LoVo (cell line): ENCODE measurements at regions not wholly inside any gene's neighbourhood (a gene's known extent, or its start where the extent isn't known, plus 50 kb on each side); places are given as distances from the start of the nearest gene placed in this dataset.
A peak's percentile ranks its signal among the peaks of the same experiment; 100 is the strongest.

ENCODE experiments used
- DNase-seq: peaks from one replicate; pipeline ENCODE4 v3.0.0-alpha.2; 2016; ENCODE audit warnings: low spot score

DNA sequence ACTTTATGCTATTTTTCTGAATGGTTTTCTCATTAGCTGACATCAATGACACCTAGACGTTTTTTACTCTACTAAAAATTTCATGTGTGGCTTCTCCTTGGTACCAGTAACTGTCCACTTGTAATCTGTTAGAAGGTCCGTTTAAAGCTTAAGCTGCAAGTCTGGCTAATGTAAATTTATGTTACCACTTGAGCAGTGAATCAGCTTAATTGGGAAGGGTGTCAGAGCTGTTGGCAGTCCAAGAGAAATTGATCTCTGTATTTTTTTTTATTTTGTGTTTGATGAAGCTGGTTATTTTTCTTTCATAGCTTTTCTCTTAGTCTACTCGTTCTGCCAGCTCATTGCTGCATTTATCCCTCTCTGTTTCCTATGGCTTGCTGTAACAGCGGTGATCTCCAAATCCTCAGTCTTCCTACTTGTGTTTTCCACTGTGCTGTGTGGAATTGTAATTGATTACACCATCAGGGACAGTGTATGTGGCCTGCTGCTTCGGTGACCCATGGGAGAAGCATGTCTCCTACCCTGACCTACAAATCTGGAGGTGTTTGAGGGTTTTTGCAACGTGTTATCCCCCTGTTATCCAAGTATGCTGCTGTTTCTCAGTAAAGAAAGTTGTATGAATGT, 724.2 kb upstream of the REG3G start:
- no peak for DNase-seq

DNA sequence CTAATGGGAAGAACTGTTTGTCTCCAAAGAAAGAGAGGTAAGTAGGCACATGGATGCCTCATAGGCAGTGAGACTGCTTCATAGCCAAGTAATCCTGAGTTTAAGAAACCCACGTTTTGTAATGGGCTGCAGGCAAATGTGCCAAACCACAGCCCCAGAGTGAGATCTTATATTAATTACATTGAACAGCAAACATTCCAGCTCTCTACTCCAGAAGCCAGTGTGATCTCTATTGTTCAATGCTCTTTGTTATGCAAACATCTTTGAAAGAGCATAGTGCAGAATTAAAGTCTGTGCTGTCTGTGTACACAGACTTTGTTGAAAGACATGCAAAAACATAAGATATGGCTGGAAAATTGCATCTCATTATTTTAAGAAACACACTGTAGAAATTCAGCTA, 720.8 kb upstream of the REG3G start:
- no peak for DNase-seq

DNA sequence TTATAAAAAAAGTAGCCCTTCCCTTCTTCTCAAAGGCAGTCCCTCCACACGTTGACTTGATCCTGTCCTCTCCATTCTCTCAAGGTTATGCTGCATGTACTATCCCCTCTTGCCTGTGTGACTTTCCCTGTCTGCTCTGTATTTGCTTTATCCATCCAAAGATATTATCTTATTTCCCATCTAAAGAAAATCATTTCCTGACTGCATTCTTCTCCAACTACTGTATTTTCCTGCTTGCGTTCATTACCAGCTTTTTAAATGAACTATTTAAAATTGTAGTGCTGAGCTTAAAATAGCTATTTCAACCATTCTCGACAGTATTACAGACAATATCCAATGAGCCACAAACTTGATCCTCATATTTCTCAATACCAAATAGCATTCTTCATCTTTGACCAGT, 716.0 kb upstream of the REG3G start:
- no peak for DNase-seq

DNA sequence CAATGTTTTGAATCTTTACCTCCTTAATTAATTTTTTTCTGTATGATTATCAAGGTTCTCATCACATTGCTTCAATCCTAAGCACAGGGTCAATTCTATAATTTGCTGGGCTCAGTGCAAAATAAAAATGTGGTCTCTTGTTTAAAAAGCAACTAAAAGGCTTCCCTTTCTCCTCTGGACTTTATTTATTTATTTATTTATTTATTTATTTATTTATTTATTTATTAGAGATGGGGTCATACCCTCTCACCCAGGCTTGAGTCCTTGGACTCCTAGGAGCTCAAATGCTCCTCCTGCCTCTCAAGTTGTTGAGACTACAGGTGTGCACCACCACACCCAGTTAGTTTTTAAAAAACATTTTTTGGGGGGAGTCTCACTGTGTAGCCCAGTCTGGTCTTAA, 710.1 kb upstream of the REG3G start:
- no peak for DNase-seq

DNA sequence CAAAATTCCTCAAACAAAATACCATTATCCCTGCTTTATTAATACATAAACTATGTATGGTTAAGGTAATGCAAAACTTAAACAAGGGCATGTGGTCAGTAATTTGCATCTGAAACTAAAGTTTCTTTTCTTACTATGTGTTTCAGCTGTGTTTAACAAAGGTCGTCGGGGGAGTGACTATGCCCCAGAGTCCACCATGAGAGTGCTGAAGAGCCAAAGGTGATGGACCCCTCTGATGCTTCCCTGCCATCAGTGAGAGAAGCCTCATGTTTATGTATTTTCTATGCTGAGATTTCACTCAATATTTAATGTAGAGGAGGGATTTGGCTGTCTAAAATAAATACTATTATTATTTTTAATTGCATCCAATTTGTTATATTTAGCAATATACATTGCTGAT, 707.2 kb upstream of the REG3G start:
- DNase-seq: no peak

DNA sequence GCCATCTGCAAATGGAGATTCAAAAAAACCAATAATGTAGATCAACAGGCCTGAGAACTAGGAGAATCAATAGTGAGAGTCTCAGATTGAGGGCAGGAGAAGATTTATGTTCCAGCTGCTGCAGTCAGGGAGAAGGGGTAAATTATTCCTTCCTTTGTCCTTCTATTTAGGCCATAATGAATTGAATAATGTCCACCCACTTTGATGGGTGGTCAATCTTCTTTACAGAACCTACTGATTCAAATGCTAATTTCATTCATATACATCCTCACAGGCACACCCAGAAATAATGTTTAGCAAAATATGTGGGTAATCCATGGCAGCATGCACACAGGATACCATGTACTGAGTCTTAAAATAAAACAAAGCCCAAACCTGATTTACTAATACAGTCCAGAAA, 695.3 kb upstream of the REG3G start:
- no peak for DNase-seq

DNA sequence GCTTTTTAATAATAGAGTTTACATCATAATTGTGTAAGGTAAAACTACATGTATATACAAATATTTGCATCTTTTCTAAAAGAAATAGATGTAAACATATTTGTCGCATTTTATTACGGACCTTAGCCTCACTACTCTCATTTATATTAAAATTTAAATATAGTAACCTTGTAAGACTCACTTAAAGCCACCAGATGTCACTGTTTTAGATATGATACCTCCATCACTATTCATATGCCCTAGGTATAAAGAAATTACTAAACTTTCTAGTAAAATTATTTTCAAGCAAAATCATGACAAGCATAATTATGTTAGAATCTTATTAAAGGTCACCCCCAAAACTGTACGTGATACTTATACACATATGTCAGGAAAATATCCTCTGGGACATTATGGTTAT, 674.3 kb upstream of the REG3G start:
- DNase-seq: peak; percentile 22

DNA sequence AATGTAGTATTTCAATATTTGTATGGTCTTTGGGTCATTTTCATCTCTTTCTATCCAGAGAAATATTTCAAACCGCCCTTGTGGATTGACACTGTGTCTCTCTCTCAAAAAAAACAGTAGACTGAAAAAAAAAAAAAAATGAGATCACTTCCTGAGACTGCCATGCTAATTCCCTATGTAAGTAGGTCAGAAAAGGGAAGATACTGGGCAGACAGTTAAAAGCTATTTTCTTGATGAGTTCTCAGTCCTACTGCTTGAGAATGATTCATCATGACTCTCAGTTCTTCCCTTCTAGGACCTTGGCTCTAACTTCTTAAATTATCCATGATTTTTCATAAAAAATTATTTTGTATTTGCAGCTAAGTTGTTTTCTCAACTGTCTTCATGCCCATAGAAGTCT, 672.3 kb upstream of the REG3G start:
- DNase-seq: no peak

DNA sequence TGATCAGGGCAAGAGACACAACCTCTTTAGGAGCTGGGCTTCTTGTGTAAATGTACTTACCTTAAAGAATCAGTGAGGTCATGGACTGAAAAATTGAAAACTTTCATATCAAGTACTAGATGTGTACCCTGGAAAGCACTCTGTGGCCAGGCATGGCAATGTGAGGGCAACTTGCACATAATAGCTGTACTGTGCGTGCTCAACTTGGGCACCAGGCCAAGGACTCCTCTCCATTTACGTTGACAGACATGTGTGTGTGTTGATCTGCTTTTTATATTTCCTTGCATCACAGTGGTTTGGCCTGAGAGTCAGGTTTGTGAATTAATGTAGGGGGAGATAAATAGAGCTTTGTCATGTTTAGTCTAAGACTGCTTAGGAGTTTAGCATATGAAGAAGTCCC, 669.5 kb upstream of the REG3G start:
- DNase-seq: no peak

DNA sequence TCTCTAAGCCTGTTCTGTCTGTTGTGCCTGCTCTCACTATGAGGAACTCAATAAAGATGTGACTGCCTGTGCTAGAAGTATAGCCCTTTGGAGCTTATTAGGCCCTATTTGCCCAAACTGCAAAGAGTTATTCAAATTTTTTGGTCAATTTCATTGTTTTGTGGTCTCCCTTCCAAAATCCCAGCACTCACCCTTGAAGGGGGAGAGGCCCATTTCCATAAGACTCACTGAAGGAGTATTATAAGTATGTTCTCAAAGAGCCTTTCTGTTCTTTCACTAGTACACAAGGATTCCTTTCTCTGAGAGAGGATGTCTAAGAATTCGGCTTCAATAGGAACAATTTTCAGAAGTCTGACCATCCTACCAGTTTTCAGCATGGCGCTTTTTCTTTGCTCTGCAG, 641.9 kb upstream of the REG3G start:
- DNase-seq: no peak

DNA sequence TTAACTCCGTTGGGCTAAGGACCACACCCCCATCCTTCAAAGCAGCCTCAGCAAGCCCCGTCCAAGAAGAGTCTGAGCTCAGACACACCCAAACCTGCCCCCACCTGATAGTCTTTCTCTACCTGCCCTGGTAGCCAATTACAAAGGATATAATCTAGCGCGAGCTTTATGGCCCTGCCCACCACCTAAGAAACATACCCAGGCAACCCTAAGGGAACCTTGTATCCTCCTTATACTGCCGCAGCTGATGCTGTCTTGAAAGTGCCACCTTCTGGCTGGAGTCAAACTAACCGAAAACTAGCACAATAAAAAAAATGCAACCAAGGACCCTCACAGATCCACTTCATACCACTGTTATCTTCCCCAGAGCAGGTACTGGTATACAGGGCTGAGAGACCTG, 628.3 kb upstream of the REG3G start:
- no peak for DNase-seq

DNA sequence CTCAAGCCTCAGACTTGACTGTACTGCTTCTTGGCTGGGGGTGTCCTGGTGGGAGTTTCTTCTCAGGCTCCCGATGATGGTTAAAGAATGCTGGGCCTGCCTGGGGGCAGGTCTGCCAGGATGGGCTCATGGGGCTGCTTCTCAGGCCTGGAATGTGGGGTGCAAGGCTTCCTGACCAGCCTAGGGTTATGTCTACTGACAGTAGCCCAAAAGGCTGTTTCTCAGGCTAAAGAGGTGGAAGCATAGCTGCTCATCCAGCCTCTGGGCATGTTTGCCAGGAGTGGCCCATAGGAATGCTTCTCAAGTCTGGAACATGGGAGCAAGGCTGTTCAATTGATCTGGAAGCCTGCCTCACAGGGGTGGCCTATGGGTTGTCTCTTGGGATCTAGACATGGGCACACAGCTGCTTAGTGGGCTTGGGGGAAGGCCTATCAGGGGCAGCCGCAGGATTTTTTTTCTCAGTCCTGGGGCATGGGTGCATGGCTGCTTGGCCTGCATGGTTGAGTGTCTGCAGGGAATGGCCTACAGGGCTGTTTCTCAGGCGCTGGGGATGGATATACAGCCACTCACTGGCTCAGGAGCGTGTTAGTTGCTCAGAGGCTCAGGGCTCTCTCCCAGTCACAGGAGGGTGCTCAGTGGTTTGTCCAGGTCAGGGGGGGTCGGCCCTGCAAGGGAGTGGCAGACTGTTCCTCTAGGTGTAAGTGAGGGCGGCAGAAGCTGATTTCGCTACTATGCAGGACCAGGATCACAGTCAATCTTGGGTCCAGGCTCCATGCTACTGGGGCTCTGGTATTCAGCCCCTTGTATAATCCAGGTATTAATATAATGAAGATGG, 617.3 kb upstream of the REG3G start:
- DNase-seq: no peak

DNA sequence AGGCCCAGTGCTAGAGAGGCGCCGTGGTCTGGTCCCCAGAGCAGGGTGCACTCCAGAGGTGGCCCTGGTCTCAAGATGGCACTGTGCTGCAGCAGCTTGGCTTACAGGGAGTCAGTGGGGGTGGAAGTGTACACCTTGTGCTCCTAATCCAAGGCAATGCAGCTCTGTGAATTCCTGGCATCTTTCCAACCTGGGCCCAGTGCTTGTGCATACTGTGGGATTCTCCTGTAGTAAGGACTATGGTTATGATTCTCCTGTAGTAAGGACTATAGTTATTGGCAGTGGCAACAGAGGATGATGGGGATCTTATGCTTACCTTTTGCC, 616.7 kb upstream of the REG3G start:
- DNase-seq: no peak

DNA sequence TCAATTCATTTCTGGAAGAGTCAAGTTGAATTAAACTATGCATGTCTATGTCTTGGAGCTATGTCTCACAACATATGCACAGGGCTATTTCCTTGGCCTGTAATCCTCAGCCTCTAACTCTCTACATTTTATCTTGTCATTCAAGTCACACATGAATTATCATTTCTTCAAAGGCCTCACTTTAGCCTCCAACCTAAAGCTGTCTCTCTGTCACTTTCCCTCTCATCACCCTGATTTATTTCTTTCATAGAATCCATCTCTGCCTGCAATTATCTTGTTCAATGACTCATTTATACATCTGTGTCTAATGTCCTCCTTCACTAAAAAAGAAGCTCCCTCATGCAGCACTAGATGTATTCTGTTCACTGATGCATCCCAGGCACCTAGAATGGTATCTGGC, 614.2 kb upstream of the REG3G start:
- DNase-seq: no peak

DNA sequence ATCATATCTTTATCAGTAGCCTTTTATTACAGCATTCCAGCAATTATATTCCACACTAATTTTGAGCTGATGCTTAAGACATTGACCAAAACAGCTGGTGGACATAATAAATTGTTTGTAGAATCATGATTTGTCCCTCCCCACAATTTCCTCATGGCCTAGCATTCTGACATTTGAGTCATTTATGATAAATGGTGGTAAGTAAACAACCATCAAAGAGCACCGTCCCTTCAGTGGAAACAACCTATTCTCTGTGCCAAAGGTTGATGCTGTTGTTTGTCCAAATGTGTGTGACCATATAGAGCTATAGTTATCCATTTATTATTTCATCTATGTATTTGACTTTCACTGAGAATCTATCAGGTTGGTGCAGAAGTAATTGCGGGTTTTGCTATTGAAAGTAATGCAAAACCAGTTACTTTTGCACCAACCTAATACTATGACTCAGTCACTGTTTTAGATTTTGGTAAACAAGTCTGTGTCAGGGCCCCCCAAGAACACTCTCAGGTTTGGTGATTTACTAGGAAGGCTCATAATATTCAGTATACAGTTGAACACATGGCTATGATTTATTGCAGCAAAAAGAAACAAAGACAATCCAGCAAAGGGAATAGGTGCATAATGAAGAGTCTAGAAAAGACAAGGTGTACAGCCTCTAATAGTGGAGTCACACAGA, 608.7 kb upstream of the REG3G start:
- no peak for DNase-seq

DNA sequence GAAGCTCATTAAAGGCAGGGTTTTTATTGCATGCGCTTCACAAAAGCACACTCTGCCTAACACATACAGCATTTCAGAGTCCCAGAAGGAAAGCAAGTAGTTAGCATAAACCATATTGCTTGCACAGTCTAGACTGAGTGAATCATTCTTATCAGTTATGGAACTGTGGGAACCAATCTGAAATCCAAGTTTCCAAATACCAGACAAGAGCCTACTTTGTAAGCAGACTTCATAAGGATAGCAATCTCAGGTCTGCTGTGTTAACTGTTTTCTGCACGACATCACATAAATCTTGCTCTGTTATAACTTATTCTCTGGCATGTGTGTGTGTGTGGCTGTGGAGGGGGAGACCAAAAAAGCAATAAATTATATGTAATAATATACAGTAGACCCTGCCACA, 608.1 kb upstream of the REG3G start:
- DNase-seq: no peak

DNA sequence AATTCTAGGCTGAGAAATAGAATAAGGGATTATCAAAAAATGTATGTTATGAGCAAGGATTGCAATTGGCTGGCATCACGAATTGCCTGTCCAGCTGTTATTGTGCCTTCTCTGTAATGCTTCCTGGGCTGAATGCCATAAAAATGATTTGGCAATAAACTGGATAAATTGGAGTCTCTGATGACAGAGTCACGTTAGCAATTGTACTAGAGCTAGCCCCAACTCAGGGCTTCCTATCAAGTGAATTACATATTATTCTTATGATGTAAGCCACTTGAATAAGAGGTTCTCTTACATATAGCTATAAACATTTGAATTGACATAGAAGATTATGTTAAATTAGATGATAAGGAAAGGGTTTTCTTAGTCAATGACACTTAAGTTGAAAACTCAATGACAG, 607.5 kb upstream of the REG3G start:
- DNase-seq: no peak

DNA sequence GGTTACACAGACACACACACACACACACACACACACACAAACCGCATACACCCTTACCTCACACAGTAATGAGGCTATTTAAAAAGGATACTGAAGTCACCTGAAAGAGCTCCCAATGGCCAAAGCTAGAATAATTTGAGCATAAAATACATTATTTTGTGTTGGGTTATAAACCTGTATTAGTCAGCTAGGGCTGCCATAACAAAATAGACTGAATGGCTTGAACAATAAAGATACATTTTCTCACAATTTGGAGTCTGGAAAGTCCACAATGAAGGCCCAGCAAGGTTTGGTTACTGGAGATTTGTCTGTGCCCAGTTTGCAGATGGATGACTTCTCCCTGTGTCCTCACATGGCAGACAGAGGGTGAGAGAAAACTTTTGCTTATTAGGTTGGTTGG, 605.4 kb upstream of the REG3G start:
- DNase-seq: no peak

DNA sequence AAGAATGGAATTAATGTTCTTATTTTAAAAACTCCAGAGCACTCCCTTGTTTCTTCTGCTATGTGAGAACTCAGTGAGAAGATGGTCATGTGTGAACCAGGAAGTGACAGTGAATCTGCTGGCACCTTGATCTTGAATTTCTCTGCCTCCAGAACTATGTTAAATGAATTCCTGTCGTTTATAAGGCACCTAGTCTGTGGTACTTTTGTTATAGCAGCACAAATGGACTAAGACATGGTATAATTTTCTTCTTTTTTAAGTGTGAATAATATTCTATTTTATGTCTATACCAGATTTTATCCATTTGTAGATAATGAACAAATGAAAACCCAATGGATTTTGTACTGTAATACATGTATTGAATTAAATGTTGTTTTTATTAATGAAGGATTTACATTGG, 601.9 kb upstream of the REG3G start:
- no peak for DNase-seq

DNA sequence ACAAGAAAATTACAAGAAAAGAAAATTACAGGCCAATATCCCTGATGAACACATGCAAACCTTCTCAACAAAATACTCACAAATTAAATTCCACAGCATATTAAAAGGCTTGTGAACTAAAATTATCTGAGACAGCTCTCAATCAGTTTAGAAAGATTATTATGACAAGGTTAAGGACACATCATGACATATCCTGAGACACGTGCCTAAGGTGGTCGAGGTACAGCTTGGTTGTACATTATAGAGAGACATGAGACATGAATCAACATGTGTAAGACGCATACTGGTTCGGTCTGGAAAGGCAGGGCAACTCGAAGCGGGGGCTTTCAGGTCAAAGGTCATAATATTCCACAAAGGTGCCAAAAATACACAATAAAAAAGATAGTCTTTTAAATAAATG, 598.3 kb upstream of the REG3G start:
- no peak for DNase-seq

DNA sequence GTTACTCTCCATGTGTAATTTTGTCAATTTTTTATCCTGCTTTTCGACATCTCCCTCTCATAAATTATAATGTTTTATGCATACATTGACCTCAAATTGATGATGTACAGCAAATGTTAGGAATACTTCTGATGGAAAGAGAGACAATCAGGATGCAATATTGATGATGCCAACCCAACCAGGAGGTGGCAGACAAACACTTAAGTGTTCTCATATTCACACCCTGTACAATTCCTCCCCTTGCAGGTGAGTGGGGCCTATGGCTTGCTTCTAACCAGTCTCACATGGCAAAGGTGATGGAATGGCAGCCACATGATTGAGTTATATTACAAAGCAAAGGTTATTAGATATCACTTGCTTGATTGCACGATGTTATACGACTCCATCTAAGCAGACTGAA, 594.3 kb upstream of the REG3G start:
- DNase-seq: no peak

DNA sequence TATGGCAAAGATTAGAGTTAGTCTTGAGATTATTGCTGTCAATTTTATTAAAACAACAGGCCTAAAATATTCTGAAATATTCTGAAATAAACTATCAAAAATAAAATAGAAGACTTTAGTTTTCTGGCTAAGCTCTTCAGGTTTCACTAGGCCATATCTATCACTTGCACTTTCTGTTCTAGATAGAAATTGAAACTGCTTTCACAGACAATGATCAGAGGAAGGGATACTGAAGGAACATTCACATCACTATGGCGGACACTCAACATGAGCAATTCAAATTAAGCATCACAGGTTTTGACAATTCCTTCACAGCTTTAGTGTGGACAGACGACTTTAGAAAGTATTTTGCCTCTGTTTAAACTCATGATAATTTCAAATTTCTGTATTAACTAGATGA, 586.4 kb upstream of the REG3G start:
- DNase-seq: no peak

DNA sequence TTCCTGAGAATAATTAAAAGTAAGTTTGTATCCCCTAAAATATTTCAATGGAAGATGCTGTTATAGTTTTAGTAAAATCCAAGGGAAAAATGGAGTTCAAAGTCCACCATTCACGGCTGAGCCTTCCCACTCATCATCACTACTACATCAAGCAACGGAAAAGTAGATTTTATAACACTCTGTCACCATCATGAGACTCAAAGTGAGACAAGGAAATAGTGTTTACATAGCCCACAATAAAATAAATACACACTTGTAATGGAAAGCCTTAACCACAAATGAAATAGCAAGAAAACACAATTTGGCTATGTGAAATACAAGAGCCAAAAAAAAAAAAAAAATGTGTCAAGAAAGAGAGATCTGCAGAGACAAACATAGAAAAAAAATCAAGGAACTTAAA, 569.9 kb upstream of the REG3G start:
- DNase-seq: no peak

DNA sequence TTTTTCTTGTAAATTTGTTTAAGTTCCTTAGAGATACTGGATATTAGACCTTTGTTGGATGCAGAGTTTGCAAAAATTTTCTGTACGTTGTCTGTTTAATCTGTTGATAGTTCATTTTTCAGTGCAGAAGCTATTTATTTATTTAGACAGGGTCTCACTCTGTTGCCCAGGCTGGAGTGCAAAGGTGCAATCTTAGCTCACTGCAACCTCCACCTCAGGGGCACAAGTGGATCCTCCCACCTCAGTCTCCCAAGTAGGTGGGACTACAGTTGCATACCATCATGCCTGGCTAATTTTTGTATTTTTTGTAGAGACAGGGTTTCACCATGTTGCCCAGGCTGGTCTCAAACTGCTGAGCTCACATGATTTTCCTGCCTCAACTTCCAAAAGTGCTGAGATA, 568.2 kb upstream of the REG3G start:
- DNase-seq: no peak
